Central memory CD8-positive, alpha-beta T cell (primary cell): ENCODE measurements at regions not wholly inside any gene's neighbourhood (a gene's known extent, or its start where the extent isn't known, plus 50 kb on each side); places are given as distances from the start of the nearest gene placed in this dataset.
"Not testable (repeated sequence)": the region's sequence is repeated elsewhere in the genome, so short reads cannot be mapped to it uniquely, and the experiment has no call there.

Experiments used
- ATAC-seq: fragments of 150-1000 bp; cut with Tn5 transposase; replicated peaks from 2 replicates; pipeline ENCODE4 v1.10.0; 2022; ENCODE audit warnings: mild to moderate bottlenecking, moderate FRiP score, moderate number of reproducible peaks; ENCODE audit not compliant: poor library complexity, severe bottlenecking; ENCODE audit errors: extremely low read depth
- DNase-seq, 2 donors: peaks; one replicate each; pipeline ENCODE4 v3.0.0; 2021; ENCODE audit warnings: low spot score in 2 of 2
- H3K27ac Mint-ChIP-seq: one replicate; pipeline ENCODE4 v1.8.0; 2022; ENCODE audit warnings: low read depth, mild to moderate bottlenecking, moderate library complexity, mixed read lengths
- H3K27me3 Mint-ChIP-seq: one replicate; pipeline ENCODE4 v1.8.0; 2022; ENCODE audit warnings: mixed read lengths
- H3K36me3 Mint-ChIP-seq: one replicate; pipeline ENCODE4 v1.8.0; 2022; ENCODE audit warnings: mild to moderate bottlenecking, moderate library complexity, mixed read lengths; ENCODE audit not compliant: insufficient read depth
- H3K4me1 Mint-ChIP-seq: one replicate; pipeline ENCODE4 v1.8.0; 2022; ENCODE audit warnings: mixed read lengths
- H3K4me3 Mint-ChIP-seq: one replicate; pipeline ENCODE4 v1.8.0; 2022; ENCODE audit warnings: mild to moderate bottlenecking, moderate library complexity, mixed read lengths
- H3K9me3 Mint-ChIP-seq: one replicate; pipeline ENCODE4 v1.8.0; 2022; ENCODE audit warnings: mixed read lengths

DNA sequence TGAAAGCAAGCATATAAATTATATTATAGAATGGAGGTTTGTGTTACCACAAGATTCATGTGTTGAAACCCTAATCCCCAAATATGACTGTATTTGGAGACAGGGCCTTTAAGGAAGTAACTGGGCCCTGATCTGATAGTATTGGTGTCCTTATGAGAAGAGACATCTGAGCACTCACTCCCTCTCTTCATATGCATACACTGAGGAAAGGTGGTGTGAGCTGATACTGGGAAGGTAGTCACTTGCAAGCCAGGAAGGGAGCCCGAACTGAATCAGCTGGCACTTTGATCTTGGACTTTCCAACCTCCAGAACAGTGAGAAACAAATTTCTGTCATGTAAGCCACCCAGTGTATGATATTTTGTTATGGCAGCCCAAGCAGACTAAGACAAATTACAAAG lies 66.9 kb upstream of the RHOBTB1 start:
- no peaks in the 10 kb centered on the region for H3K36me3 Mint-ChIP-seq
- ATAC-seq (no peak), DNase-seq (no peak)
- H3K4me1 Mint-ChIP-seq: no peaks in the 10 kb centered on the region
- H3K9me3 Mint-ChIP-seq: no peaks in the 10 kb centered on the region
- H3K27me3 Mint-ChIP-seq: peaks cover 54% of the 10 kb centered on the region
- no peak overlapping the region for H3K27ac Mint-ChIP-seq
- no peak overlapping the region for H3K4me3 Mint-ChIP-seq

GRCh38 chr10:61003069-61003468 lies 59.1 kb upstream of the RHOBTB1 start:
- DNase-seq, ATAC-seq, H3K36me3 Mint-ChIP-seq, H3K27ac Mint-ChIP-seq, H3K4me1 Mint-ChIP-seq, H3K4me3 Mint-ChIP-seq, H3K9me3 Mint-ChIP-seq: not testable (repeated sequence)
- H3K27me3 Mint-ChIP-seq: peaks cover 82% of the 10 kb centered on the region

DNA sequence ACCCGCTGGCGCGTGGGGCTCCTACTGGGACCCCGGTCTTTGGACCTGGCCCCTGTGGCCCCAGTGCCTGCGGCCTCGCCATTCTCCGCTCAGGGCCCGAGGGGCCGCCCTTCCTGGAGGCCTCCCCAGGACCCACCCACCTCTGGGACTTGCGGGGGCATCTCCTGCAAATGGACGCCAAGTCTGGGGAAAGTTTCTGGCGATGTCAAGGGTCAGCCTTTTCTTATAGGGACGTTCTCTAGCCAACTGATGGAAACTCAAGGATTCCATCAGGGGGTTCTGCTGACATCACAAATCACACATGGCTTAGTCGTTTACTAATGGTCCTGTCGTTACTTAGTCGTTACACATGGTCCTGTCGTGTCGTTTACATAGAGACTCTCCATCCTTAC lies 57.7 kb upstream of the RHOBTB1 start:
- no peak overlapping the region for H3K27ac Mint-ChIP-seq
- no peaks in the 10 kb centered on the region for H3K9me3 Mint-ChIP-seq
- peaks cover 72% of the 10 kb centered on the region for H3K27me3 Mint-ChIP-seq
- H3K4me1 Mint-ChIP-seq: no peaks in the 10 kb centered on the region
- H3K36me3 Mint-ChIP-seq: no peaks in the 10 kb centered on the region
- DNase-seq (no peak), ATAC-seq (no peak)
- no peak overlapping the region for H3K4me3 Mint-ChIP-seq

- no peak for DNase-seq
- peaks cover 75% of the 10 kb centered on the region for H3K27me3 Mint-ChIP-seq
- ATAC-seq: no peak
Measured at GRCh38 chr10:61000769-61001730, 57.1 kb upstream of the RHOBTB1 start.

GRCh38 chr10:60998932-60999331 lies 54.9 kb upstream of the RHOBTB1 start:
- H3K4me3 Mint-ChIP-seq: no peak overlapping the region
- H3K9me3 Mint-ChIP-seq: no peaks in the 10 kb centered on the region
- ATAC-seq: no peak
- H3K27ac Mint-ChIP-seq: no peak overlapping the region
- DNase-seq: no peak
- no peaks in the 10 kb centered on the region for H3K4me1 Mint-ChIP-seq
- H3K27me3 Mint-ChIP-seq: peaks cover 59% of the 10 kb centered on the region
- no peaks in the 10 kb centered on the region for H3K36me3 Mint-ChIP-seq

More at GRCh38 chr10:61000769-61001730, 57.1 kb upstream of the RHOBTB1 start:
- Mint-ChIP-seq H3K4me3 (no peak overlapping the region), H3K36me3 (no peaks in the 10 kb centered on the region), H3K9me3 (no peaks in the 10 kb centered on the region), H3K4me1 (no peaks in the 10 kb centered on the region), H3K27ac (no peak overlapping the region)

GRCh38 chr10:60994128-60994527 lies 50.1 kb upstream of the RHOBTB1 start:
- Mint-ChIP-seq H3K27ac (no peak overlapping the region), H3K27me3 (peaks cover 55% of the 10 kb centered on the region), H3K4me3 (no peak overlapping the region), H3K9me3 (no peaks in the 10 kb centered on the region), H3K4me1 (no peaks in the 10 kb centered on the region), H3K36me3 (peaks cover 1% of the 10 kb centered on the region)
- no peak for ATAC-seq
- DNase-seq: no peak
